Panc1 (cell line): ENCODE measurements at regions not wholly inside any gene's neighbourhood (a gene's known extent, or its start where the extent isn't known, plus 50 kb on each side); places are given as distances from the start of the nearest gene placed in this dataset.

Experiments
- ATAC-seq: fragments of 200-7000 bp; cut with Tn5 transposase; 2 replicates; pipeline ENCODE4 v1.9.1; 2020; ENCODE audit warnings: mild to moderate bottlenecking, moderate library complexity
- BruUV-seq: library from RNA; stranded (reverse); fragments of 400-500 nt; replicated peaks from 2 replicates; lab custom pipeline; 2021; lab: Mats Ljungman, UMichigan
- CTCF ChIA-PET: fragments of 300-600 bp; sonication (Branson Sonifier 250); formaldehyde crosslinking; loops from one replicate; lab custom pipeline; 2022; ENCODE audit warnings: antibody characterized with exemption; lab: Charles Lee
- POLR2A ChIA-PET: fragments of 300-600 bp; sonication (Branson Sonifier 250); formaldehyde crosslinking; loops from one replicate; lab custom pipeline; 2022; ENCODE audit warnings: antibody characterized with exemption; lab: Charles Lee
- DNase-seq: peaks from one replicate; pipeline ENCODE4 v3.0.0-alpha.2; 2010; ENCODE audit warnings: low read depth, low spot score
- H3K27ac ChIP-seq: 2 replicates; pipeline ENCODE4 v1.5.1; 2011; ENCODE audit warnings: mild to moderate bottlenecking, low read length, inconsistent platforms
- H3K27me3 ChIP-seq: fragments of 200-500 bp; sonication (Bioruptor generic); 2 replicates; pipeline ENCODE4 v1.6.0; 2014; ENCODE audit warnings: low read length, inconsistent platforms; ENCODE audit not compliant: control insufficient read depth, insufficient read depth
- H3K36me3 ChIP-seq: fragments of 200-500 bp; sonication (Bioruptor generic); 2 replicates; pipeline ENCODE4 v1.5.1; 2014; ENCODE audit warnings: inconsistent platforms, mild to moderate bottlenecking, low read length, moderate library complexity; ENCODE audit not compliant: control insufficient read depth, insufficient read depth
- H3K4me1 ChIP-seq: 2 replicates; pipeline ENCODE4 v1.5.1; 2011; ENCODE audit warnings: inconsistent platforms, mild to moderate bottlenecking, low read length, moderate library complexity; ENCODE audit not compliant: control insufficient read depth, insufficient read depth
- H3K4me3 ChIP-seq, 2 experiments: 2 replicates each; pipeline ENCODE4 v1.5.1; 2011 to 2012; ENCODE audit warnings: low read depth in 2 of 2, low read length in 2 of 2, mild to moderate bottlenecking in 2 of 2, inconsistent platforms in 1 of 2, moderate library complexity in 1 of 2
- H3K9me3 ChIP-seq: fragments of 200-500 bp; sonication (Bioruptor generic); 2 replicates; pipeline ENCODE4 v1.5.1; 2014; ENCODE audit warnings: low read depth, mild to moderate bottlenecking, inconsistent platforms, low read length, moderate library complexity; ENCODE audit not compliant: control insufficient read depth, insufficient read depth
- POLR2AphosphoS5 ChIP-seq: IDR thresholded peaks from 2 replicates; pipeline ENCODE4 v1.6.1; 2012; ENCODE audit warnings: mild to moderate bottlenecking, low read depth, low read length, moderate library complexity
- SIN3A ChIP-seq: IDR thresholded peaks from 2 replicates; pipeline ENCODE4 v1.6.1; 2012; ENCODE audit warnings: low read depth, mild to moderate bottlenecking, low read length, moderate library complexity, borderline replicate concordance; ENCODE audit not compliant: insufficient read depth
- TCF7L2 ChIP-seq: IDR thresholded peaks from 2 replicates; pipeline ENCODE4 v1.6.1; 2011; ENCODE audit warnings: mild to moderate bottlenecking, low read depth, low read length, inconsistent platforms
- in situ Hi-C: cut with HindIII; loops from 2 replicates; pipeline ENCODE4 v1.10.0; 2016; ENCODE audit warnings: low sequenced_read_pairs, low pct_unique_long_range_greater_than_20kb
- intact Hi-C: fragments of 100-400 bp; cut with micrococcal nuclease; formaldehyde crosslinking; loops from one replicate; pipeline ENCODE4 v1.10.0; 2022; ENCODE audit not compliant: unreplicated experiment
- TF ChIP-seq, protein P1 (sequence below), 2 experiments: IDR thresholded peaks; 2 replicates each; pipeline ENCODE4 v1.6.1; 2011 to 2012; ENCODE audit warnings: low read depth in 2 of 2, control low read depth in 1 of 2, low read length in 1 of 2, mild to moderate bottlenecking in 1 of 2, moderate library complexity in 1 of 2; ENCODE audit not compliant: insufficient read depth in 1 of 2
- TF ChIP-seq, protein P2 (sequence below): fragments of 450-650 bp; IDR thresholded peaks from 2 replicates; pipeline ENCODE4 v1.5.1; 2017; ENCODE audit warnings: mild to moderate bottlenecking

DNA sequence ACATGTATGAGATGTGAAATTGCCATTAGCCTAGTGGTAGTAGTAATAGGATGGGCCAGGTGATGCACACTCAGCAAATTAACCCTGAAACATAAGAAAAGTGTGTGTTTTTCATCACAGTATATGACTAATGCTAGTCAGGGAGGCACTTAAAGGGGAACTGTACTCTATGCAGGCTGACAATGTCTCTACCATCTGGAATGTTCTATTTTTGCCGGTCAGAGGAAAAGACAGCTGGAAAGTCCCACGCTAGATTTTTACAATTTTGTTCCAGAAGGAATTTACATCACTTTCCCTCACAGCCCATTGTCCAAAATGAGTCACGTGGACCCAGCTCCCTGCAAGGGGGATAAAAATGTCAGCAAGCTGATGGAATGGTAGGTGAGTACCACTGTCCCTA lies 746.3 kb upstream of the CHAC2 start:
- no peak for TF ChIP-seq TCF7L2
- TF ChIP-seq, protein P1, sequence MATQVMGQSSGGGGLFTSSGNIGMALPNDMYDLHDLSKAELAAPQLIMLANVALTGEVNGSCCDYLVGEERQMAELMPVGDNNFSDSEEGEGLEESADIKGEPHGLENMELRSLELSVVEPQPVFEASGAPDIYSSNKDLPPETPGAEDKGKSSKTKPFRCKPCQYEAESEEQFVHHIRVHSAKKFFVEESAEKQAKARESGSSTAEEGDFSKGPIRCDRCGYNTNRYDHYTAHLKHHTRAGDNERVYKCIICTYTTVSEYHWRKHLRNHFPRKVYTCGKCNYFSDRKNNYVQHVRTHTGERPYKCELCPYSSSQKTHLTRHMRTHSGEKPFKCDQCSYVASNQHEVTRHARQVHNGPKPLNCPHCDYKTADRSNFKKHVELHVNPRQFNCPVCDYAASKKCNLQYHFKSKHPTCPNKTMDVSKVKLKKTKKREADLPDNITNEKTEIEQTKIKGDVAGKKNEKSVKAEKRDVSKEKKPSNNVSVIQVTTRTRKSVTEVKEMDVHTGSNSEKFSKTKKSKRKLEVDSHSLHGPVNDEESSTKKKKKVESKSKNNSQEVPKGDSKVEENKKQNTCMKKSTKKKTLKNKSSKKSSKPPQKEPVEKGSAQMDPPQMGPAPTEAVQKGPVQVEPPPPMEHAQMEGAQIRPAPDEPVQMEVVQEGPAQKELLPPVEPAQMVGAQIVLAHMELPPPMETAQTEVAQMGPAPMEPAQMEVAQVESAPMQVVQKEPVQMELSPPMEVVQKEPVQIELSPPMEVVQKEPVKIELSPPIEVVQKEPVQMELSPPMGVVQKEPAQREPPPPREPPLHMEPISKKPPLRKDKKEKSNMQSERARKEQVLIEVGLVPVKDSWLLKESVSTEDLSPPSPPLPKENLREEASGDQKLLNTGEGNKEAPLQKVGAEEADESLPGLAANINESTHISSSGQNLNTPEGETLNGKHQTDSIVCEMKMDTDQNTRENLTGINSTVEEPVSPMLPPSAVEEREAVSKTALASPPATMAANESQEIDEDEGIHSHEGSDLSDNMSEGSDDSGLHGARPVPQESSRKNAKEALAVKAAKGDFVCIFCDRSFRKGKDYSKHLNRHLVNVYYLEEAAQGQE (IDR thresholded peaks at IDR 0.05; ENCODE audit: insufficient read depth in 1 of 2, low read depth in 2 of 2, low read length in 1 of 2): no peak
- TF ChIP-seq, protein P2, sequence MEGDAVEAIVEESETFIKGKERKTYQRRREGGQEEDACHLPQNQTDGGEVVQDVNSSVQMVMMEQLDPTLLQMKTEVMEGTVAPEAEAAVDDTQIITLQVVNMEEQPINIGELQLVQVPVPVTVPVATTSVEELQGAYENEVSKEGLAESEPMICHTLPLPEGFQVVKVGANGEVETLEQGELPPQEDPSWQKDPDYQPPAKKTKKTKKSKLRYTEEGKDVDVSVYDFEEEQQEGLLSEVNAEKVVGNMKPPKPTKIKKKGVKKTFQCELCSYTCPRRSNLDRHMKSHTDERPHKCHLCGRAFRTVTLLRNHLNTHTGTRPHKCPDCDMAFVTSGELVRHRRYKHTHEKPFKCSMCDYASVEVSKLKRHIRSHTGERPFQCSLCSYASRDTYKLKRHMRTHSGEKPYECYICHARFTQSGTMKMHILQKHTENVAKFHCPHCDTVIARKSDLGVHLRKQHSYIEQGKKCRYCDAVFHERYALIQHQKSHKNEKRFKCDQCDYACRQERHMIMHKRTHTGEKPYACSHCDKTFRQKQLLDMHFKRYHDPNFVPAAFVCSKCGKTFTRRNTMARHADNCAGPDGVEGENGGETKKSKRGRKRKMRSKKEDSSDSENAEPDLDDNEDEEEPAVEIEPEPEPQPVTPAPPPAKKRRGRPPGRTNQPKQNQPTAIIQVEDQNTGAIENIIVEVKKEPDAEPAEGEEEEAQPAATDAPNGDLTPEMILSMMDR: no peak
- TF ChIP-seq POLR2AphosphoS5: no peak
- TF ChIP-seq SIN3A: no peak
- DNase-seq (no peak), ATAC-seq (no peak)
- H3K9me3 ChIP-seq: no peaks in the 10 kb centered on the region
- H3K36me3 ChIP-seq: no peaks in the 10 kb centered on the region
- no peaks in the 10 kb centered on the region for H3K4me1 ChIP-seq
- in situ Hi-C loops: no loop called here
- H3K4me3 ChIP-seq: no peak overlapping the region
- intact Hi-C loops: no loop called here
- H3K27me3 ChIP-seq: no peaks in the 10 kb centered on the region
- ChIA-PET POLR2A (no interaction called here), CTCF (no interaction called here)
- BruUV-seq: no TSS peak
- no peak overlapping the region for H3K27ac ChIP-seq

DNA sequence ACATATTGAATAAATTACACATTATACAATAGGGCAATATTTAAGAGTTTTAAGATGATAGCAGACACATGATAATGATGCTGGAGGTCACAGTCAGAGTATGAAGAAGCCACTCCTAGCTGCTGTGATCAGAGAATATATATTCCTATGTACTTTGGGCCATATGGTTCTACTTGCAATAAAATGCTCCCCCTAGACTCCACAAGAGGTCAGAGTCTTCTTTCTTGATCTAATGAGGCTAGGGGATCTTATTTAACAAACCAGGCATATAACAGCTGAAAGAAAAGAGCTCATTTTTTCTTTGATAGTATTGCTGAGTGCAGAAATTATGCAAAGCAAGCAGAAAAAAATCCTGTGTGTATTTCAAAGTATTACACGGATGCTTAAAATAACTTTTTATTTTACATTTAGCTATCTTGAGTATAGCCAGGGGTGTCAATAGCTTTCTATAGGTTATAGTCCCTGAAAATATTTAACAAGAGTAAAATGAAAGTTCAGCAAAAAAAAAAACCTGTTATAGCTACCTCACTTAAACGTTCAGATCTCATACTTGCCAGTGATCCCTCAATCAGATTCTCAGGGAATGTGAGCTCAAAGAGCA lies 748.7 kb upstream of the CHAC2 start:
- Histone ChIP-seq H3K4me1 (no peaks in the 10 kb centered on the region), H3K4me3 (no peak overlapping the region), H3K9me3 (no peaks in the 10 kb centered on the region), H3K27ac (no peak overlapping the region), H3K27me3 (no peaks in the 10 kb centered on the region), H3K36me3 (no peaks in the 10 kb centered on the region)
- TF ChIP-seq TCF7L2 (no peak), SIN3A (no peak), POLR2AphosphoS5 (no peak)
- TF ChIP-seq, protein P2: no peak
- TF ChIP-seq, protein P1 (IDR thresholded peaks at IDR 0.05; ENCODE audit: insufficient read depth in 1 of 2, low read depth in 2 of 2, low read length in 1 of 2): no peak
- intact Hi-C loops: no loop called here
- ChIA-PET POLR2A (no interaction called here), CTCF (interaction anchor here (0.7 kb wide), 1 partner anchor 101 kb away, joined by 3 read pairs; no protein-coding TSS in a partner anchor)
- ATAC-seq (no peak), DNase-seq (no peak)
- BruUV-seq: no TSS peak
- in situ Hi-C loops: no loop called here
